Breast epithelium (tissue), 3 donors: ENCODE measurements at regions not wholly inside any gene's neighbourhood (a gene's known extent, or its start where the extent isn't known, plus 50 kb on each side); places are given as distances from the start of the nearest gene placed in this dataset.

Experiments
- POLR2A ChIP-seq: fragments of 450-650 bp; IDR thresholded peaks from one replicate; pipeline ENCODE4 v1.6.1; 2016; ENCODE audit warnings: antibody characterized with exemption, mild to moderate bottlenecking, moderate library complexity
- POLR2AphosphoS5 ChIP-seq, 3 donors: sonication (generic); formaldehyde crosslinking; IDR thresholded peaks; one replicate each; pipeline ENCODE4 v1.6.1; 2017; ENCODE audit warnings: antibody characterized with exemption in 3 of 3
- TF ChIP-seq, protein P1 (sequence below), 3 donors: fragments of 450-650 bp; IDR thresholded peaks; one replicate each; pipeline ENCODE4 v1.5.1; 2016 to 2017; ENCODE audit warnings: antibody characterized with exemption in 3 of 3, mild to moderate bottlenecking in 3 of 3, moderate library complexity in 3 of 3

DNA sequence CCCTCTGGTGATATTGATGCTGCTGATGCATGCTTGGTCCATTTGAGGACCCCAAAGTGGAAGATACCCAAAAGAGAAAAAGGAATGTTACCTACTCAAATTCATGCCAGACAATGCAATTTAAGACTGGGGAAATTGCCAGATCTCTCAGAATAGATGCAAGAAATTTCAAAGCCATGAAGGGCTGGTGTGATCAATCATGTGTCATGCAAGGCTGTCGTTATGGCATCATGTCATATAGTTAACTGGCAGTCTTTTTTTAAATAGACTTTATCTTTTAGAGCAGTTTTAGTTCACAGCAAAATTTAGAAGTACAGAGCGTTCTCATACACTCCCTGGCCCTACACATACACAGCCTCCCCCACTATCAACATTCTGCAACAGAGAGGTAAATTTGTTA is 53.1 kb upstream of the ABHD2 start:
- no peak for TF ChIP-seq POLR2A
- TF ChIP-seq POLR2AphosphoS5 (IDR thresholded peaks at IDR 0.05), result no peak
- TF ChIP-seq, protein P1, sequence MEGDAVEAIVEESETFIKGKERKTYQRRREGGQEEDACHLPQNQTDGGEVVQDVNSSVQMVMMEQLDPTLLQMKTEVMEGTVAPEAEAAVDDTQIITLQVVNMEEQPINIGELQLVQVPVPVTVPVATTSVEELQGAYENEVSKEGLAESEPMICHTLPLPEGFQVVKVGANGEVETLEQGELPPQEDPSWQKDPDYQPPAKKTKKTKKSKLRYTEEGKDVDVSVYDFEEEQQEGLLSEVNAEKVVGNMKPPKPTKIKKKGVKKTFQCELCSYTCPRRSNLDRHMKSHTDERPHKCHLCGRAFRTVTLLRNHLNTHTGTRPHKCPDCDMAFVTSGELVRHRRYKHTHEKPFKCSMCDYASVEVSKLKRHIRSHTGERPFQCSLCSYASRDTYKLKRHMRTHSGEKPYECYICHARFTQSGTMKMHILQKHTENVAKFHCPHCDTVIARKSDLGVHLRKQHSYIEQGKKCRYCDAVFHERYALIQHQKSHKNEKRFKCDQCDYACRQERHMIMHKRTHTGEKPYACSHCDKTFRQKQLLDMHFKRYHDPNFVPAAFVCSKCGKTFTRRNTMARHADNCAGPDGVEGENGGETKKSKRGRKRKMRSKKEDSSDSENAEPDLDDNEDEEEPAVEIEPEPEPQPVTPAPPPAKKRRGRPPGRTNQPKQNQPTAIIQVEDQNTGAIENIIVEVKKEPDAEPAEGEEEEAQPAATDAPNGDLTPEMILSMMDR (IDR thresholded peaks at IDR 0.05), result no peak
